Esophagus squamous epithelium (tissue), 4 donors: ENCODE measurements at regions not wholly inside any gene's neighbourhood (a gene's known extent, or its start where the extent isn't known, plus 50 kb on each side); places are given as distances from the start of the nearest gene placed in this dataset.

Experiments
- CTCF ChIP-seq, 6 experiments: fragments of 450-650 bp in 4 of 6; fragments of 200-600 bp in 2 of 6; sonication (generic) in 2 of 6; IDR thresholded peaks; one replicate each; pipeline ENCODE4 v1.5.1; 2016 to 2019; ENCODE audit warnings: antibody characterized with exemption in 6 of 6, mild to moderate bottlenecking in 4 of 6, moderate library complexity in 4 of 6
- POLR2A ChIP-seq, 4 donors: fragments of 450-650 bp; IDR thresholded peaks; one replicate each; pipeline ENCODE4 v1.6.1; 2017; ENCODE audit warnings: antibody characterized with exemption in 4 of 4, mild to moderate bottlenecking in 4 of 4, moderate library complexity in 3 of 4

GRCh38 chr10:112057072-112057471, 126.5 kb downstream of the GPAM start:
- TF ChIP-seq POLR2A (IDR thresholded peaks at IDR 0.05) (no peak), CTCF (IDR thresholded peaks at IDR 0.05) (no peak)
